ENCODE measurements at regions not wholly inside any gene's neighbourhood (a gene's known extent, or its start where the extent isn't known, plus 50 kb on each side); places are given as distances from the start of the nearest gene placed in this dataset.
"Not testable (repeated sequence)": the region's sequence is repeated elsewhere in the genome, so short reads cannot be mapped to it uniquely, and the experiment has no call there.

GRCh38 chr14:105581551-105582341 is 55.4 kb downstream of the TMEM121 start:
- DNase-seq: no peak

GRCh38 chr14:105582639-105583038 is 56.3 kb downstream of the TMEM121 start:
- no peak for DNase-seq

GRCh38 chr14:105583914-105584313 is 57.5 kb downstream of the TMEM121 start:
- DNase-seq: not testable (repeated sequence)

GRCh38 chr14:105585290-105585689 is 58.9 kb downstream of the TMEM121 start:
- not testable (repeated sequence) for DNase-seq

- not testable (repeated sequence) for DNase-seq
These were observed 59.3 kb downstream of the TMEM121 start for GRCh38 chr14:105585722-105586121.

GRCh38 chr14:105586144-105586872 is 59.9 kb downstream of the TMEM121 start:
- DNase-seq: not testable (repeated sequence)

GRCh38 chr14:105587034-105587433 is 60.7 kb downstream of the TMEM121 start:
- DNase-seq: not testable (repeated sequence)

- DNase-seq: not testable (repeated sequence)
These were observed 61.3 kb downstream of the TMEM121 start for GRCh38 chr14:105587482-105588235.

GRCh38 chr14:105588236-105588860 is 62.0 kb downstream of the TMEM121 start:
- no peak for DNase-seq

- no peak for DNase-seq
These were observed 63.0 kb downstream of the TMEM121 start for GRCh38 chr14:105589161-105589925.

- DNase-seq: not testable (repeated sequence)
These were observed 63.5 kb downstream of the TMEM121 start for GRCh38 chr14:105589926-105590185.

GRCh38 chr14:105591052-105591451 is 64.7 kb downstream of the TMEM121 start:
- DNase-seq: no peak

- not testable (repeated sequence) for DNase-seq
These were observed 65.5 kb downstream of the TMEM121 start for GRCh38 chr14:105591792-105592341.

- not testable (repeated sequence) for DNase-seq
These were observed 66.3 kb downstream of the TMEM121 start for GRCh38 chr14:105592646-105593045.

- DNase-seq: not testable (repeated sequence)
These were observed 69.0 kb downstream of the TMEM121 start for GRCh38 chr14:105595346-105595745.

GRCh38 chr14:105596374-105596773 is 70.0 kb downstream of the TMEM121 start:
- DNase-seq: not testable (repeated sequence)

GRCh38 chr14:105598040-105598763 is 71.8 kb downstream of the TMEM121 start:
- not testable (repeated sequence) for DNase-seq

GRCh38 chr14:105598925-105599586 is 72.7 kb downstream of the TMEM121 start:
- not testable (repeated sequence) for DNase-seq

GRCh38 chr14:105600195-105600938 is 74.0 kb downstream of the TMEM121 start:
- DNase-seq: not testable (repeated sequence)

- DNase-seq: no peak
These were observed 74.6 kb downstream of the TMEM121 start for GRCh38 chr14:105600939-105601359.
